H9 (cell line): ENCODE measurements at regions not wholly inside any gene's neighbourhood (a gene's known extent, or its start where the extent isn't known, plus 50 kb on each side); places are given as distances from the start of the nearest gene placed in this dataset.

Experiments
- DNase-seq: peaks from one replicate; pipeline ENCODE4 v3.0.0-alpha.2; 2017
- H2AFZ ChIP-seq: one replicate; pipeline ENCODE4 v1.6.1; 2013; ENCODE audit warnings: mild to moderate bottlenecking, low read length, control low read depth, moderate library complexity
- H2AK5ac ChIP-seq: 2 replicates; pipeline ENCODE4 v1.6.1; 2013; ENCODE audit warnings: low read length, control low read depth, mixed read lengths; ENCODE audit not compliant: insufficient read length
- H2BK120ac ChIP-seq: one replicate; pipeline ENCODE4 v1.6.1; 2013; ENCODE audit warnings: low read depth, mild to moderate bottlenecking, low read length, control low read depth, inconsistent platforms; ENCODE audit not compliant: poor library complexity, severe bottlenecking
- H2BK12ac ChIP-seq: 2 replicates; pipeline ENCODE4 v1.6.1; 2013; ENCODE audit warnings: low read length, control low read depth, mixed read lengths, low read depth; ENCODE audit not compliant: insufficient read length
- H2BK15ac ChIP-seq: 2 replicates; pipeline ENCODE4 v1.6.1; 2013; ENCODE audit warnings: low read depth, low read length, control low read depth
- H2BK20ac ChIP-seq: one replicate; pipeline ENCODE4 v1.6.1; 2013; ENCODE audit warnings: low read depth, mild to moderate bottlenecking, low read length, control low read depth, inconsistent platforms; ENCODE audit not compliant: poor library complexity, severe bottlenecking
- H2BK5ac ChIP-seq: 2 replicates; pipeline ENCODE4 v1.6.1; 2013; ENCODE audit warnings: low read length, control low read depth, mixed read lengths; ENCODE audit not compliant: insufficient read length
- H3K14ac ChIP-seq: 2 replicates; pipeline ENCODE4 v1.6.1; 2013; ENCODE audit warnings: low read length, control low read depth; ENCODE audit not compliant: insufficient read depth
- H3K18ac ChIP-seq: 2 replicates; pipeline ENCODE4 v1.6.1; 2013; ENCODE audit warnings: low read depth, mild to moderate bottlenecking, mixed read lengths, low read length, control low read depth; ENCODE audit not compliant: insufficient read length
- H3K23ac ChIP-seq: 2 replicates; pipeline ENCODE4 v1.6.1; 2013; ENCODE audit warnings: low read length, control low read depth, mixed read lengths, low read depth; ENCODE audit not compliant: insufficient read length
- H3K23me2 ChIP-seq: 2 replicates; pipeline ENCODE4 v1.6.1; 2013; ENCODE audit warnings: low read depth, mild to moderate bottlenecking, mixed read lengths, low read length, control low read depth; ENCODE audit not compliant: insufficient read length, poor library complexity, severe bottlenecking
- H3K27ac ChIP-seq: 2 replicates; pipeline ENCODE4 v1.5.1; 2013; ENCODE audit warnings: low read length, control low read depth, mixed read lengths, low read depth; ENCODE audit not compliant: insufficient read length
- H3K27me3 ChIP-seq: 2 replicates; pipeline ENCODE4 v1.6.1; 2013; ENCODE audit warnings: low read length, control low read depth, inconsistent platforms; ENCODE audit not compliant: insufficient read depth
- H3K4ac ChIP-seq: 2 replicates; pipeline ENCODE4 v1.6.1; 2013; ENCODE audit warnings: low read depth, mild to moderate bottlenecking, control low read depth, inconsistent platforms, low read length, moderate library complexity
- H3K4me1 ChIP-seq: 2 replicates; pipeline ENCODE4 v1.6.1; 2013; ENCODE audit warnings: low read length, control low read depth, inconsistent platforms; ENCODE audit not compliant: insufficient read depth
- H3K4me2 ChIP-seq: 2 replicates; pipeline ENCODE4 v1.6.1; 2013; ENCODE audit warnings: low read length, control low read depth, mixed read lengths; ENCODE audit not compliant: insufficient read length, insufficient read depth
- H3K56ac ChIP-seq: 2 replicates; pipeline ENCODE4 v1.6.1; 2013; ENCODE audit warnings: low read depth, mild to moderate bottlenecking, mixed read lengths, low read length, control low read depth; ENCODE audit not compliant: insufficient read length
- H3K79me1 ChIP-seq: 2 replicates; pipeline ENCODE4 v1.6.1; 2013; ENCODE audit warnings: low read depth, mild to moderate bottlenecking, moderate library complexity, low read length, control low read depth, inconsistent platforms; ENCODE audit not compliant: insufficient read depth, poor library complexity, severe bottlenecking
- H3K79me2 ChIP-seq: 2 replicates; pipeline ENCODE4 v1.6.1; 2013; ENCODE audit warnings: low read length, control low read depth, inconsistent platforms; ENCODE audit not compliant: insufficient read depth
- H3K9ac ChIP-seq: 2 replicates; pipeline ENCODE4 v1.6.1; 2013; ENCODE audit warnings: low read length, control low read depth, mixed read lengths; ENCODE audit not compliant: insufficient read length; ENCODE audit errors: extremely low read depth
- H3K9me3 ChIP-seq: one replicate; pipeline ENCODE4 v1.6.1; 2013; ENCODE audit warnings: low read depth, low read length, inconsistent platforms; ENCODE audit not compliant: control insufficient read depth
- H3T11ph ChIP-seq: one replicate; pipeline ENCODE4 v1.6.1; 2013; ENCODE audit warnings: mild to moderate bottlenecking, low read length, control low read depth, inconsistent platforms
- H4K20me1 ChIP-seq: one replicate; pipeline ENCODE4 v1.6.1; 2013; ENCODE audit not compliant: control insufficient read depth, insufficient read length, insufficient read depth
- H4K5ac ChIP-seq: 2 replicates; pipeline ENCODE4 v1.6.1; 2013; ENCODE audit warnings: low read depth, mild to moderate bottlenecking, mixed read lengths, low read length, control low read depth; ENCODE audit not compliant: insufficient read length
- H4K8ac ChIP-seq: replicated peaks from 2 replicates; pipeline ENCODE4 v1.6.1; 2013; ENCODE audit warnings: low read length, control low read depth, mixed read lengths, low read depth; ENCODE audit not compliant: insufficient read length
- H4K91ac ChIP-seq: 2 replicates; pipeline ENCODE4 v1.6.1; 2013; ENCODE audit warnings: low read depth, mild to moderate bottlenecking, moderate library complexity, mixed read lengths, low read length, control low read depth; ENCODE audit not compliant: insufficient read length
- H3K27ac Mint-ChIP-seq, 3 experiments: 2 replicates in 2 of 3; 3 replicates in 1 of 3; pipeline ENCODE4 v1.8.0; 2020 to 2021; ENCODE audit warnings: mixed read lengths in 3 of 3, mild to moderate bottlenecking in 1 of 3, moderate library complexity in 1 of 3
- H3K27me3 Mint-ChIP-seq: 2 replicates; pipeline ENCODE4 v1.8.0; 2021; ENCODE audit warnings: low read depth, mild to moderate bottlenecking, moderate library complexity, mixed read lengths
- H3K36me3 Mint-ChIP-seq, 3 experiments: 2 replicates in 2 of 3; 3 replicates in 1 of 3; pipeline ENCODE4 v1.8.0; 2020 to 2021; ENCODE audit warnings: low read depth in 3 of 3, mixed read lengths in 3 of 3; ENCODE audit not compliant: insufficient read depth in 1 of 3
- H3K4me1 Mint-ChIP-seq, 2 experiments: 2 replicates each; pipeline ENCODE4 v1.8.0; 2020; ENCODE audit warnings: mixed read lengths in 2 of 2
- H3K4me3 Mint-ChIP-seq, 2 experiments: 2 replicates in 1 of 2; 3 replicates in 1 of 2; pipeline ENCODE4 v1.8.0; 2020 to 2021; ENCODE audit warnings: mild to moderate bottlenecking in 2 of 2, mixed read lengths in 2 of 2, moderate library complexity in 1 of 2
- H3K9me3 Mint-ChIP-seq, 2 experiments: 2 replicates in 1 of 2; 3 replicates in 1 of 2; pipeline ENCODE4 v1.8.0; 2020; ENCODE audit warnings: mild to moderate bottlenecking in 2 of 2, mixed read lengths in 2 of 2, moderate library complexity in 1 of 2
- CTCF ChIP-seq: fragments of 200-600 bp; sonication (generic); conservative IDR thresholded peaks from 3 replicates; pipeline ENCODE4 v1.8.0; 2021; ENCODE audit warnings: antibody characterized with exemption, mild to moderate bottlenecking
- WGBS: extraction: QIAGEN DNeasy Blood & Tissue Kit; methylation state at CpG from one replicate; pipeline ENCODE4 v1.1.7; 2013; ENCODE audit warnings: missing lambda C conversion rate, low lambda C conversion rate, mixed read lengths; ENCODE audit not compliant: insufficient read length; ENCODE audit errors: extremely low coverage; 5-methylcytosine and 5-hydroxymethylcytosine counted together

GRCh38 chr1:188871164-188871563 is 1606.5 kb downstream of the BRINP3 start:
- no CpG with 5 or more reads among the region's 1 CpG for WGBS
- Histone ChIP-seq H3K27ac (no peak overlapping the region), H3K4me1 (no peaks in the 10 kb centered on the region), H2AFZ (no peak overlapping the region), H2BK120ac (no peak overlapping the region), H3K79me1 (no peaks in the 10 kb centered on the region), H3K23me2 (no peaks in the 10 kb centered on the region), H3K27me3 (no peaks in the 10 kb centered on the region), H3K79me2 (no peaks in the 10 kb centered on the region), H4K91ac (no peak overlapping the region), H3K4me2 (no peak overlapping the region), H3K23ac (no peak overlapping the region), H4K20me1 (no peaks in the 10 kb centered on the region), H2AK5ac (no peak overlapping the region), H3K18ac (no peak overlapping the region), H3K14ac (no peak overlapping the region), H3T11ph (no peak overlapping the region), H4K8ac (no peak overlapping the region), H2BK5ac (no peak overlapping the region), H3K9me3 (no peaks in the 10 kb centered on the region), H3K56ac (no peak overlapping the region), H3K9ac (no peak overlapping the region), H2BK20ac (no peak overlapping the region), H3K4ac (no peak overlapping the region), H2BK12ac (no peak overlapping the region), H4K5ac (no peak overlapping the region), H2BK15ac (no peak overlapping the region)
- no peaks in the 10 kb centered on the region for H3K36me3 Mint-ChIP-seq
- H3K9me3 Mint-ChIP-seq = no peaks in the 10 kb centered on the region
- TF ChIP-seq CTCF = no peak
- H3K27me3 Mint-ChIP-seq = no peaks in the 10 kb centered on the region
- no peak overlapping the region; a peak in 1 of 7 replicates for H3K27ac Mint-ChIP-seq
- no peak for DNase-seq
- H3K4me1 Mint-ChIP-seq = no peaks in the 10 kb centered on the region
- H3K4me3 Mint-ChIP-seq = no peak overlapping the region
